Neural crest cell (in vitro differentiated cells): ENCODE measurements at regions not wholly inside any gene's neighbourhood (a gene's known extent, or its start where the extent isn't known, plus 50 kb on each side); places are given as distances from the start of the nearest gene placed in this dataset.

Experiments
- DNase-seq: peaks from one replicate; pipeline ENCODE4 v3.0.0; 2021; ENCODE audit warnings: low read depth, mixed read lengths, low spot score
- H3K27ac Mint-ChIP-seq: one replicate; pipeline ENCODE4 v1.8.0; 2021; ENCODE audit warnings: mild to moderate bottlenecking, mixed read lengths; ENCODE audit not compliant: unreplicated experiment
- H3K27me3 Mint-ChIP-seq: 2 replicates; pipeline ENCODE4 v1.8.0; 2021; ENCODE audit warnings: low read depth, mild to moderate bottlenecking, mixed read lengths
- H3K36me3 Mint-ChIP-seq: 2 replicates; pipeline ENCODE4 v1.8.0; 2021; ENCODE audit warnings: low read depth, mild to moderate bottlenecking, mixed read lengths
- H3K4me1 Mint-ChIP-seq: 2 replicates; pipeline ENCODE4 v1.8.0; 2021; ENCODE audit warnings: mixed read lengths
- H3K4me3 Mint-ChIP-seq: one replicate; pipeline ENCODE4 v1.8.0; 2021; ENCODE audit warnings: mild to moderate bottlenecking, mixed read lengths
- H3K9me3 Mint-ChIP-seq: 2 replicates; pipeline ENCODE4 v1.8.0; 2021; ENCODE audit warnings: mixed read lengths
- CTCF ChIP-seq: fragments of 200-600 bp; sonication (generic); conservative IDR thresholded peaks from 2 replicates; pipeline ENCODE4 v1.5.0; 2021; ENCODE audit warnings: antibody characterized with exemption, mild to moderate bottlenecking

GRCh38 chr1:189960769-189961168 is 516.9 kb downstream of the BRINP3 start:
- Mint-ChIP-seq H3K9me3 (no peaks in the 10 kb centered on the region), H3K4me1 (no peaks in the 10 kb centered on the region), H3K4me3 (no peak overlapping the region), H3K27me3 (no peaks in the 10 kb centered on the region), H3K27ac (no peak overlapping the region), H3K36me3 (no peaks in the 10 kb centered on the region)
- DNase-seq: no peak
- TF ChIP-seq CTCF: no peak

DNA sequence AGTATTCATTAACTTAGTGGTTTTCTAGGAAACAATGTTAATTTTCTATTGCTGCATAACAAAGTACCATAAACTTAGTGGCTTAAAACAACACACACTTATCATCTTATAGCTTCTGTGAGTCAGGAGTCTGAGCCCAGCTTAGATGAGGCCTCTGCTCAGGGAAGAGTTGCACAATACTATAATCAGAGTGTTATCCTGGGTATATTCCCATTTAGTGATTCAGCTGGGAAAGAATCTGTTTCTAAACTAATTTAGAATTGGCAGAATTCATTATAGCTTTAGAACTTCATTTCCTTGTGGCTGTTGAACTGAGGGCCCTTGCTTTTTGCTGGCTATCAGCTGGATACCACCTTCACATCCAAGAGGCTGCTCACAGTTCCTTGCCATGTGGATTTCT is 515.5 kb downstream of the BRINP3 start:
- Mint-ChIP-seq H3K27ac (no peak overlapping the region), H3K9me3 (no peaks in the 10 kb centered on the region), H3K27me3 (no peaks in the 10 kb centered on the region), H3K4me1 (no peaks in the 10 kb centered on the region), H3K4me3 (no peak overlapping the region), H3K36me3 (no peaks in the 10 kb centered on the region)
- no peak for DNase-seq
- TF ChIP-seq CTCF: no peak

DNA sequence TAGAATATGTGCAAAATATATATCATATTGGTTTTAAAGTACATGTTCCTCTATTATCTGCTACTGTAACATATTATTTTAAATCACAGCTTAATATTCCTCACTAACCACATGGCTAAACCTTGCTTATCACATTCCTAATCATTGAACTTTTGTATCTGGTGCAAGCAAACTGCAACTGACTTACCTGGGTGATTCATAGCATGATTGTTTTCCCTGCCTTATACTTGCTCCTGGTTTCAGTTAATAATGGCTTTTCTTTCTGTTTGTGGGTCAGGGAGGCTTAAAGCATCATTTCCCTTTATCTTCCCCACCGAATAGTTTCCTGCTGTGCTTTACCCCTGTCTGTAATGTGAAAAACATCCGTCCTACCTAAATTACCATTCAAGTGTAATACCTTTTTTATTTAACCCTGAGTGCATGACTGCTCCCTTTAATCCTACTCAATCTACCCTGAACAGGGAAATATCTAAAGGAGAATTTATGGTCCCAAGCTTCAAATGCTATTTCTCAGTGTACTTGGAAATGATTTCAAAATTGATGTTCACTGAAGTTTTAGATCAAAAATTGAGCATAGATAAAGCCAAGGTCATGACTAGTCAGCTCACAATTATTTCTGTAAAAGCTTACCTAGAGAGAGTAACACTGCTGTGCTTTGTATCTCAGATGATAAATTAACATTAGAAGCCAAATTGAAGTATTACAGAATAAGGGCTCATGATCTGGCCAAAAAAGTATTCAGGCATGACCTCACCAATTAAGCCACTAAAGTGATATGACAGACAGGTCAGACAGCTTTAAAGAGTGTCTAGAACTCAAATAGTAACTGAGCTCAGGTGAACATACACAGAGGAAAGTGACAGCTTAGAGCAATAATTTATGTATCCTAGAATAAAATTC is 507.1 kb downstream of the BRINP3 start:
- Mint-ChIP-seq H3K4me3 (no peak overlapping the region), H3K36me3 (peaks cover 2% of the 10 kb centered on the region), H3K4me1 (no peaks in the 10 kb centered on the region), H3K9me3 (peaks cover 2% of the 10 kb centered on the region), H3K27me3 (no peaks in the 10 kb centered on the region), H3K27ac (no peak overlapping the region)
- no peak for TF ChIP-seq CTCF
- DNase-seq: no peak

DNA sequence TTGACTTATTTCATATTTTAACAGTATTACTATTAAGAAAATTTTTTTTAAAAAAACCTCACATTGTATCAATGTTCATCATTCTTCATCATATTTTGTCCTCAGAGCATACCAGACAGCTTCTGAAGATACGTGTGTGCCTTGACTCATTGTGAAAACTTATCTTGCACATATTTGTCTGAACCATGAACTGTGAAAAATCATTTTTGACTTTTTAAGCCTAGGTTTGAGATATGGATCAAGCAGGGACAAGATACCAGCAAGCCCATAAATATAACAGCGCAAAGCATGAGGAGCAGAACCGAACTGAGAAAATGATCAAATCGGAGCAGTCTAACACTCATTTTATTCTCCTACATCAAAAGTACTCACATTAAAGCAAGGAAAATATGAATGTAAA is 506.0 kb downstream of the BRINP3 start:
- no peak for TF ChIP-seq CTCF
- no peak overlapping the region for H3K27ac Mint-ChIP-seq
- DNase-seq: no peak
- H3K4me3 Mint-ChIP-seq: no peak overlapping the region
- no peaks in the 10 kb centered on the region for H3K4me1 Mint-ChIP-seq
- H3K36me3 Mint-ChIP-seq: peaks cover 5% of the 10 kb centered on the region
- no peaks in the 10 kb centered on the region for H3K27me3 Mint-ChIP-seq
- H3K9me3 Mint-ChIP-seq: peaks cover 4% of the 10 kb centered on the region

- no peaks in the 10 kb centered on the region for H3K4me1 Mint-ChIP-seq
- no peak for DNase-seq
- peaks cover 15% of the 10 kb centered on the region for H3K9me3 Mint-ChIP-seq
- no peak overlapping the region for H3K27ac Mint-ChIP-seq
- H3K27me3 Mint-ChIP-seq: no peaks in the 10 kb centered on the region
- no peak for TF ChIP-seq CTCF
- peaks cover 14% of the 10 kb centered on the region for H3K36me3 Mint-ChIP-seq
- H3K4me3 Mint-ChIP-seq: no peak overlapping the region
These were observed 500.5 kb downstream of the BRINP3 start for GRCh38 chr1:189977184-189977583.
